Thyroid gland (tissue), 4 donors: ENCODE measurements at regions not wholly inside any gene's neighbourhood (a gene's known extent, or its start where the extent isn't known, plus 50 kb on each side); places are given as distances from the start of the nearest gene placed in this dataset.

Experiments
- DNase-seq, 2 donors: peaks; one replicate each; pipeline ENCODE4 v3.0.0-alpha.2; 2019
- H3K27ac ChIP-seq, 3 donors: fragments of 200-600 bp; sonication (generic); 1 replicate in 2 of 3; 2 replicates in 1 of 3; pipeline ENCODE4 v1.5.1; 2016 to 2019; ENCODE audit warnings: mild to moderate bottlenecking in 1 of 3, moderate library complexity in 1 of 3
- H3K27me3 ChIP-seq: fragments of 200-600 bp; sonication (generic); one replicate; pipeline ENCODE4 v1.5.1; 2019
- H3K36me3 ChIP-seq, 2 donors: fragments of 200-600 bp; sonication (generic); one replicate each; pipeline ENCODE4 v1.5.1; 2016 to 2019
- H3K4me1 ChIP-seq, 2 donors: fragments of 200-600 bp; sonication (generic); one replicate each; pipeline ENCODE4 v1.5.1; 2017 to 2019
- H3K4me3 ChIP-seq, 3 donors: fragments of 200-600 bp; sonication (generic); replicated peaks in 1 of 3; 1 replicate in 2 of 3; 2 replicates in 1 of 3; pipeline ENCODE4 v1.5.1; 2016; ENCODE audit warnings: mild to moderate bottlenecking in 1 of 3
- H3K9me3 ChIP-seq: fragments of 200-600 bp; sonication (generic); one replicate; pipeline ENCODE4 v1.5.1; 2017
- CTCF ChIP-seq, 6 experiments: fragments of 200-600 bp in 3 of 6; fragments of 450-650 bp in 3 of 6; sonication (generic) in 3 of 6; IDR thresholded peaks; one replicate each; pipeline ENCODE4 v1.5.1; 2016 to 2019; ENCODE audit warnings: antibody characterized with exemption in 6 of 6, mild to moderate bottlenecking in 2 of 6, inconsistent platforms in 1 of 6, moderate library complexity in 1 of 6
- POLR2A ChIP-seq, 2 donors: fragments of 450-650 bp; IDR thresholded peaks; one replicate each; pipeline ENCODE4 v1.6.1; 2017; ENCODE audit warnings: antibody characterized with exemption in 2 of 2, mild to moderate bottlenecking in 2 of 2, moderate library complexity in 1 of 2
- WGBS, 2 donors: methylation state at CpG; one replicate each; pipeline ENCODE4 v1.1.5; 2017; 5-methylcytosine and 5-hydroxymethylcytosine counted together
- intact Hi-C: fragments of 100-400 bp; cut with DNase I; formaldehyde crosslinking; loops from one replicate; pipeline ENCODE4 v1.15.1; 2023

- Histone ChIP-seq H3K4me3 (no peak overlapping the region), H3K27ac (no peak overlapping the region), H3K9me3 (no peaks in the 10 kb centered on the region), H3K36me3 (no peaks in the 10 kb centered on the region), H3K4me1 (no peaks in the 10 kb centered on the region), H3K27me3 (no peaks in the 10 kb centered on the region)
- no peak for DNase-seq
- intact Hi-C loops, result no loop called here
- WGBS, 2 donors, result 81 to 88% methylated on average over 2 of the region's 2 CpGs
- no peak for TF ChIP-seq CTCF (IDR thresholded peaks at IDR 0.05)
- TF ChIP-seq POLR2A (IDR thresholded peaks at IDR 0.05), result no peak
These were observed 193.2 kb downstream of the TM2D1 start for GRCh38 chr1:61531716-61532115.

- Histone ChIP-seq H3K27me3 (no peaks in the 10 kb centered on the region), H3K4me1 (no peaks in the 10 kb centered on the region), H3K4me3 (no peak overlapping the region), H3K36me3 (no peaks in the 10 kb centered on the region), H3K27ac (no peak overlapping the region), H3K9me3 (no peaks in the 10 kb centered on the region)
- 83 to 90% methylated on average over 1 of the region's 1 CpG for WGBS, 2 donors
- DNase-seq, result no peak
- TF ChIP-seq CTCF (IDR thresholded peaks at IDR 0.05) (no peak), POLR2A (IDR thresholded peaks at IDR 0.05) (no peak)
- intact Hi-C loops, result no loop called here
These were observed 200.9 kb downstream of the TM2D1 start for GRCh38 chr1:61523893-61524605.

- intact Hi-C loops, result no loop called here
- no peak for DNase-seq
- Histone ChIP-seq H3K27me3 (no peaks in the 10 kb centered on the region), H3K27ac (no peak overlapping the region), H3K4me1 (no peaks in the 10 kb centered on the region), H3K9me3 (no peaks in the 10 kb centered on the region), H3K36me3 (no peaks in the 10 kb centered on the region), H3K4me3 (no peak overlapping the region)
- 85 to 88% methylated on average over 1 of the region's 1 CpG for WGBS, 2 donors
- TF ChIP-seq CTCF (IDR thresholded peaks at IDR 0.05) (no peak), POLR2A (IDR thresholded peaks at IDR 0.05) (no peak)
These were observed 201.7 kb downstream of the TM2D1 start for GRCh38 chr1:61523229-61523628.

- intact Hi-C loops, result no loop called here
- Histone ChIP-seq H3K27me3 (no peaks in the 10 kb centered on the region), H3K9me3 (no peaks in the 10 kb centered on the region), H3K27ac (no peak overlapping the region), H3K4me1 (no peaks in the 10 kb centered on the region), H3K36me3 (no peaks in the 10 kb centered on the region), H3K4me3 (no peak overlapping the region)
- no peak for TF ChIP-seq POLR2A (IDR thresholded peaks at IDR 0.05)
- no peak for TF ChIP-seq CTCF (IDR thresholded peaks at IDR 0.05)
- DNase-seq, result no peak
These were observed 204.5 kb downstream of the TM2D1 start for GRCh38 chr1:61520401-61520800.

GRCh38 chr1:61519631-61520030 lies 205.3 kb downstream of the TM2D1 start:
- TF ChIP-seq POLR2A (IDR thresholded peaks at IDR 0.05) (no peak), CTCF (IDR thresholded peaks at IDR 0.05) (no peak)
- no peaks in the 10 kb centered on the region for H3K4me1 ChIP-seq
- DNase-seq, result no peak
- H3K4me3 ChIP-seq, result no peak overlapping the region
- 91 to 93% methylated on average over 2 of the region's 2 CpGs for WGBS, 2 donors
- no peaks in the 10 kb centered on the region for H3K36me3 ChIP-seq
- no peaks in the 10 kb centered on the region for H3K27me3 ChIP-seq
- H3K27ac ChIP-seq, result no peak overlapping the region
- intact Hi-C loops, result no loop called here
- H3K9me3 ChIP-seq, result no peaks in the 10 kb centered on the region
